Neuronal stem cell (in vitro differentiated cells): ENCODE measurements at regions not wholly inside any gene's neighbourhood (a gene's known extent, or its start where the extent isn't known, plus 50 kb on each side); places are given as distances from the start of the nearest gene placed in this dataset.

ENCODE experiments used
- DNase-seq: peaks from one replicate; pipeline ENCODE4 v3.0.0-alpha.2; 2013; ENCODE audit warnings: low spot score
- H2AFZ ChIP-seq: one replicate; pipeline ENCODE4 v1.6.1; 2013; ENCODE audit warnings: mild to moderate bottlenecking, low read length, inconsistent platforms
- H2AK5ac ChIP-seq: 2 replicates; pipeline ENCODE4 v1.6.1; 2013; ENCODE audit warnings: low read depth, mild to moderate bottlenecking, inconsistent platforms, low read length, moderate library complexity, mixed read lengths
- H2BK120ac ChIP-seq: 2 replicates; pipeline ENCODE4 v1.6.1; 2013; ENCODE audit warnings: low read depth, mild to moderate bottlenecking, inconsistent platforms, low read length, moderate library complexity, mixed read lengths
- H2BK12ac ChIP-seq: one replicate; pipeline ENCODE4 v1.6.1; 2013; ENCODE audit warnings: low read length, inconsistent platforms
- H2BK15ac ChIP-seq: 2 replicates; pipeline ENCODE4 v1.6.1; 2013; ENCODE audit warnings: mild to moderate bottlenecking, low read length, inconsistent platforms, mixed read lengths
- H2BK5ac ChIP-seq: one replicate; pipeline ENCODE4 v1.6.1; 2013; ENCODE audit warnings: inconsistent platforms, mild to moderate bottlenecking, low read length, moderate library complexity
- H3K14ac ChIP-seq: one replicate; pipeline ENCODE4 v1.6.1; 2013; ENCODE audit warnings: low read length, inconsistent platforms
- H3K18ac ChIP-seq: 2 replicates; pipeline ENCODE4 v1.6.1; 2013; ENCODE audit warnings: low read length, inconsistent platforms
- H3K23ac ChIP-seq: 2 replicates; pipeline ENCODE4 v1.6.1; 2013; ENCODE audit warnings: low read depth, mild to moderate bottlenecking, mixed read lengths, low read length, inconsistent platforms; ENCODE audit not compliant: poor library complexity
- H3K27ac ChIP-seq: replicated peaks from 3 replicates; pipeline ENCODE4 v1.5.1; 2013; ENCODE audit warnings: low read length, inconsistent platforms
- H3K27me3 ChIP-seq, 3 experiments: 2 replicates each; pipeline ENCODE4 v1.6.1; 2013; ENCODE audit warnings: low read length in 3 of 3, mild to moderate bottlenecking in 2 of 3, inconsistent platforms in 1 of 3, low read depth in 1 of 3, mixed read lengths in 1 of 3, moderate library complexity in 1 of 3; ENCODE audit not compliant: control insufficient read depth in 3 of 3, insufficient read depth in 3 of 3
- H3K36me3 ChIP-seq, 2 donors: replicated peaks in 1 of 2; 2 replicates each; pipeline ENCODE4 v1.6.1; 2013; ENCODE audit warnings: low read length in 2 of 2; ENCODE audit not compliant: control insufficient read depth in 2 of 2, insufficient read depth in 2 of 2
- H3K4ac ChIP-seq: 2 replicates; pipeline ENCODE4 v1.6.1; 2013; ENCODE audit warnings: inconsistent platforms, mild to moderate bottlenecking, low read length, moderate library complexity
- H3K4me1 ChIP-seq, 2 donors: 1 replicate in 1 of 2; 2 replicates in 1 of 2; pipeline ENCODE4 v1.6.1; 2013; ENCODE audit warnings: low read length in 2 of 2, low read depth in 1 of 2; ENCODE audit not compliant: control insufficient read depth in 2 of 2, insufficient read depth in 1 of 2
- H3K4me2 ChIP-seq: one replicate; pipeline ENCODE4 v1.6.1; 2013; ENCODE audit warnings: mild to moderate bottlenecking, low read length, inconsistent platforms; ENCODE audit not compliant: insufficient read depth, poor library complexity, severe bottlenecking
- H3K4me3 ChIP-seq, 2 donors: 2 replicates each; pipeline ENCODE4 v1.5.1; 2013; ENCODE audit warnings: low read length in 2 of 2, mild to moderate bottlenecking in 2 of 2, inconsistent platforms in 1 of 2, moderate library complexity in 1 of 2
- H3K79me1 ChIP-seq: one replicate; pipeline ENCODE4 v1.6.1; 2013; ENCODE audit warnings: low read depth, mild to moderate bottlenecking, inconsistent platforms, low read length, moderate library complexity
- H3K9ac ChIP-seq: one replicate; pipeline ENCODE4 v1.6.1; 2013; ENCODE audit warnings: mild to moderate bottlenecking, low read depth, low read length, inconsistent platforms; ENCODE audit not compliant: poor library complexity
- H3K9me3 ChIP-seq, 2 donors: replicated peaks in 1 of 2; 2 replicates each; pipeline versions ENCODE3 to v1.6.1; 2013; ENCODE audit warnings: low read length in 2 of 2, mild to moderate bottlenecking in 2 of 2, inconsistent platforms in 1 of 2, low read depth in 1 of 2, mixed read lengths in 1 of 2, moderate library complexity in 1 of 2; ENCODE audit not compliant: control insufficient read depth in 2 of 2, insufficient read depth in 1 of 2
- H4K8ac ChIP-seq: one replicate; pipeline ENCODE4 v1.6.1; 2013; ENCODE audit warnings: low read depth, mild to moderate bottlenecking, inconsistent platforms, low read length, moderate library complexity
- H4K91ac ChIP-seq: one replicate; pipeline ENCODE4 v1.6.1; 2013; ENCODE audit warnings: low read length, low read depth, mild to moderate bottlenecking, inconsistent platforms; ENCODE audit not compliant: poor library complexity
- WGBS, 2 donors: extraction: QIAGEN DNeasy Blood & Tissue Kit; methylation state at CpG; one replicate each; pipeline ENCODE4 v1.1.7; 2013; ENCODE audit warnings: missing lambda C conversion rate in 2 of 2, mixed read lengths in 1 of 2; ENCODE audit not compliant: insufficient read length in 2 of 2, insufficient replicate concordance in 1 of 2; ENCODE audit errors: extremely low coverage in 2 of 2; 5-methylcytosine and 5-hydroxymethylcytosine counted together

- H3K4me3 ChIP-seq, result no peak overlapping the region
- H2AK5ac ChIP-seq, result no peak overlapping the region
- H3K79me1 ChIP-seq, result no peaks in the 10 kb centered on the region
- no peak overlapping the region for H3K4me2 ChIP-seq
- H4K91ac ChIP-seq, result no peak overlapping the region
- peaks cover 0 to 2% of the 10 kb centered on the region in 2 donors for H3K9me3 ChIP-seq
- H2BK15ac ChIP-seq, result no peak overlapping the region
- H3K36me3 ChIP-seq, result no peaks in the 10 kb centered on the region
- H3K9ac ChIP-seq, result no peak overlapping the region
- H2AFZ ChIP-seq, result no peak overlapping the region
- H3K14ac ChIP-seq, result no peak overlapping the region
- DNase-seq, result no peak
- peaks cover 0 to 2% of the 10 kb centered on the region in 2 donors for H3K4me1 ChIP-seq
- H3K18ac ChIP-seq, result no peak overlapping the region
- H3K27ac ChIP-seq, result no peak overlapping the region
- WGBS, 2 donors, result no CpG with 5 or more reads among the region's 2 CpGs
- no peak overlapping the region for H4K8ac ChIP-seq
- H2BK5ac ChIP-seq, result no peak overlapping the region
- no peak overlapping the region for H3K23ac ChIP-seq
- no peak overlapping the region for H2BK120ac ChIP-seq
- no peak overlapping the region for H3K4ac ChIP-seq
- H3K27me3 ChIP-seq, result no peaks in the 10 kb centered on the region
- H2BK12ac ChIP-seq, result no peak overlapping the region
Measured at GRCh38 chr12:30048371-30048770, 264.6 kb upstream of the TMTC1 start.

- Histone ChIP-seq H3K9me3 (peaks cover 0 to 2% of the 10 kb centered on the region in 2 donors), H3K36me3 (no peaks in the 10 kb centered on the region), H3K4ac (no peak overlapping the region), H4K8ac (no peak overlapping the region), H3K4me1 (peaks cover 0 to 2% of the 10 kb centered on the region in 2 donors), H3K27me3 (no peaks in the 10 kb centered on the region), H2BK12ac (no peak overlapping the region), H2AK5ac (no peak overlapping the region), H3K4me3 (no peak overlapping the region), H3K27ac (no peak overlapping the region), H2AFZ (peak overlapping the region; percentile 54), H3K14ac (no peak overlapping the region), H3K79me1 (no peaks in the 10 kb centered on the region), H2BK5ac (no peak overlapping the region), H2BK120ac (no peak overlapping the region), H3K18ac (no peak overlapping the region), H3K9ac (no peak overlapping the region), H4K91ac (no peak overlapping the region), H3K4me2 (no peak overlapping the region), H2BK15ac (no peak overlapping the region), H3K23ac (no peak overlapping the region)
- WGBS, 2 donors, result no CpG with 5 or more reads among the region's 5 CpGs
- DNase-seq, result no peak
Measured at GRCh38 chr12:30047516-30048254, 263.9 kb upstream of the TMTC1 start.

- H3K36me3 ChIP-seq, result no peaks in the 10 kb centered on the region
- H2BK15ac ChIP-seq, result no peak overlapping the region
- no peak overlapping the region for H2AK5ac ChIP-seq
- no peak overlapping the region for H4K91ac ChIP-seq
- no peak overlapping the region for H3K4me2 ChIP-seq
- H2BK120ac ChIP-seq, result no peak overlapping the region
- WGBS, 2 donors, result no CpG with 5 or more reads among the region's 2 CpGs
- H3K18ac ChIP-seq, result no peak overlapping the region
- no peak overlapping the region for H3K4me3 ChIP-seq
- no peak overlapping the region for H3K27ac ChIP-seq
- H3K23ac ChIP-seq, result no peak overlapping the region
- H3K4ac ChIP-seq, result no peak overlapping the region
- no peaks in the 10 kb centered on the region for H3K79me1 ChIP-seq
- H2BK5ac ChIP-seq, result no peak overlapping the region
- peaks cover 0 to 2% of the 10 kb centered on the region in 2 donors for H3K4me1 ChIP-seq
- no peak overlapping the region for H4K8ac ChIP-seq
- no peak overlapping the region for H3K9ac ChIP-seq
- H2BK12ac ChIP-seq, result no peak overlapping the region
- no peaks in the 10 kb centered on the region for H3K27me3 ChIP-seq
- DNase-seq, result no peak
- H3K9me3 ChIP-seq, result peaks cover 0 to 2% of the 10 kb centered on the region in 2 donors
- H3K14ac ChIP-seq, result no peak overlapping the region
- no peak overlapping the region for H2AFZ ChIP-seq
Measured at GRCh38 chr12:30046376-30046775, 262.6 kb upstream of the TMTC1 start.

- Histone ChIP-seq H3K27ac (no peak overlapping the region), H3K9ac (no peak overlapping the region), H3K23ac (no peak overlapping the region), H4K91ac (no peak overlapping the region), H2BK5ac (no peak overlapping the region), H3K9me3 (peaks cover 0 to 3% of the 10 kb centered on the region in 2 donors), H3K4me3 (no peak overlapping the region), H2AK5ac (no peak overlapping the region), H3K36me3 (no peaks in the 10 kb centered on the region), H3K4ac (no peak overlapping the region), H2BK12ac (no peak overlapping the region), H3K27me3 (no peaks in the 10 kb centered on the region), H2BK15ac (no peak overlapping the region), H3K79me1 (no peaks in the 10 kb centered on the region), H2AFZ (no peak overlapping the region), H2BK120ac (no peak overlapping the region), H4K8ac (no peak overlapping the region), H3K18ac (no peak overlapping the region), H3K14ac (no peak overlapping the region), H3K4me1 (peaks cover 0 to 2% of the 10 kb centered on the region in 2 donors), H3K4me2 (no peak overlapping the region)
- no CpG with 5 or more reads among the region's 1 CpG for WGBS, 2 donors
- no peak for DNase-seq
Measured at GRCh38 chr12:30045171-30045570, 261.4 kb upstream of the TMTC1 start.
